OCI-LY7 (cell line): ENCODE measurements at regions not wholly inside any gene's neighbourhood (a gene's known extent, or its start where the extent isn't known, plus 50 kb on each side); places are given as distances from the start of the nearest gene placed in this dataset.

Experiments used
- BruUV-seq: library from RNA; stranded (reverse); fragments of 400-500 nt; replicated peaks from 2 replicates; lab custom pipeline; 2021; lab: Mats Ljungman, UMichigan
- CTCF ChIA-PET: fragments of 300-600 bp; sonication (Branson Sonifier 250); formaldehyde crosslinking; loops from one replicate; lab custom pipeline; 2022; ENCODE audit warnings: antibody characterized with exemption; ENCODE audit not compliant: unreplicated experiment; lab: Charles Lee
- POLR2A ChIA-PET: fragments of 300-600 bp; sonication (Branson Sonifier 250); formaldehyde crosslinking; loops from one replicate; lab custom pipeline; 2022; ENCODE audit warnings: antibody characterized with exemption; lab: Charles Lee
- DNase-seq: peaks from one replicate; pipeline ENCODE4 v3.0.0-alpha.2; 2015; ENCODE audit warnings: low spot score
- H2AFZ ChIP-seq: fragments of 200-600 bp; sonication (generic), shearing (Covaris generic); 2 replicates; pipeline ENCODE4 v1.6.1; 2014; ENCODE audit warnings: mild to moderate bottlenecking, antibody characterized with exemption, low read length, moderate library complexity
- H3K27ac ChIP-seq: fragments of 200-600 bp; sonication (generic); 2 replicates; pipeline ENCODE4 v1.5.1; 2014; ENCODE audit warnings: mixed run types, low read depth, mild to moderate bottlenecking, moderate library complexity, low read length, inconsistent platforms; ENCODE audit not compliant: poor library complexity, severe bottlenecking
- H3K36me3 ChIP-seq: fragments of 200-600 bp; sonication (generic); 2 replicates; pipeline ENCODE4 v1.6.1; 2014; ENCODE audit warnings: mild to moderate bottlenecking, antibody characterized with exemption, low read length, moderate library complexity, mixed read lengths; ENCODE audit not compliant: insufficient read depth
- H3K4me1 ChIP-seq: fragments of 200-600 bp; sonication (generic); 2 replicates; pipeline ENCODE4 v1.5.1; 2014; ENCODE audit warnings: mild to moderate bottlenecking, low read length; ENCODE audit not compliant: insufficient read depth, poor library complexity, severe bottlenecking
- H3K4me2 ChIP-seq: fragments of 200-600 bp; sonication (generic); 2 replicates; pipeline ENCODE4 v1.6.1; 2014; ENCODE audit warnings: mild to moderate bottlenecking, low read length
- H3K4me3 ChIP-seq: fragments of 200-600 bp; sonication (generic); 2 replicates; pipeline ENCODE4 v1.5.1; 2014; ENCODE audit warnings: mild to moderate bottlenecking, low read depth, low read length; ENCODE audit not compliant: poor library complexity, severe bottlenecking
- H3K79me2 ChIP-seq: fragments of 200-600 bp; sonication (generic); 2 replicates; pipeline ENCODE4 v1.6.1; 2016; ENCODE audit warnings: low read depth, mild to moderate bottlenecking, low read length, moderate library complexity, mixed read lengths; ENCODE audit not compliant: insufficient read depth
- H3K9me2 ChIP-seq: fragments of 200-600 bp; sonication (generic); 2 replicates; pipeline ENCODE4 v1.6.1; 2016; ENCODE audit warnings: mild to moderate bottlenecking, low read length, mixed read lengths; ENCODE audit not compliant: insufficient read depth
- H3K9me3 ChIP-seq: fragments of 200-600 bp; sonication (generic); 2 replicates; pipeline ENCODE4 v1.6.1; 2014; ENCODE audit warnings: mild to moderate bottlenecking, mixed run types, low read length, mixed read lengths
- H4K20me1 ChIP-seq: fragments of 200-600 bp; sonication (generic); 2 replicates; pipeline ENCODE4 v1.6.1; 2014; ENCODE audit warnings: mild to moderate bottlenecking, antibody characterized with exemption, low read length, moderate library complexity, mixed read lengths; ENCODE audit not compliant: insufficient read depth
- CTCF ChIP-seq: fragments of 200-600 bp; sonication (generic); conservative IDR thresholded peaks from 2 replicates; pipeline ENCODE4 v1.5.1; 2014; ENCODE audit warnings: mild to moderate bottlenecking, antibody characterized with exemption, low read length, moderate library complexity, mixed read lengths
- EZH2phosphoT487 ChIP-seq: fragments of 200-600 bp; sonication (generic); IDR thresholded peaks from 2 replicates; pipeline ENCODE4 v1.6.1; 2018; ENCODE audit warnings: low read depth, borderline replicate concordance, mild to moderate bottlenecking, mixed run types, antibody characterized with exemption, low read length, moderate library complexity, mixed read lengths
- intact Hi-C: fragments of 100-400 bp; cut with micrococcal nuclease; formaldehyde crosslinking; loops from one replicate; pipeline ENCODE4 v1.10.0; 2022; ENCODE audit not compliant: unreplicated experiment

GRCh38 chr2:59734743-59735142 is 818.7 kb downstream of the BCL11A start:
- no peak overlapping the region for H3K4me3 ChIP-seq
- no peaks in the 10 kb centered on the region for H3K79me2 ChIP-seq
- no peaks in the 10 kb centered on the region for H3K9me2 ChIP-seq
- H3K27ac ChIP-seq, result no peak overlapping the region
- H3K36me3 ChIP-seq, result no peaks in the 10 kb centered on the region
- no peaks in the 10 kb centered on the region for H4K20me1 ChIP-seq
- no peak for DNase-seq
- TF ChIP-seq EZH2phosphoT487, result no peak
- TF ChIP-seq CTCF, result no peak
- BruUV-seq, result no TSS peak
- intact Hi-C loops, result no loop called here
- no peak overlapping the region for H2AFZ ChIP-seq
- ChIA-PET POLR2A (interaction anchor here (0.5 to 1.3 kb wide), 3 partner anchors 11 to 1010 kb away, joined by 3 to 4 read pairs (median 4); no protein-coding TSS in a partner anchor), CTCF (no interaction called here)
- no peaks in the 10 kb centered on the region for H3K4me1 ChIP-seq
- H3K4me2 ChIP-seq, result no peak overlapping the region
- no peaks in the 10 kb centered on the region for H3K9me3 ChIP-seq

GRCh38 chr2:59733970-59734369 is 819.5 kb downstream of the BCL11A start:
- H2AFZ ChIP-seq, result no peak overlapping the region
- no peaks in the 10 kb centered on the region for H4K20me1 ChIP-seq
- no peaks in the 10 kb centered on the region for H3K9me3 ChIP-seq
- H3K36me3 ChIP-seq, result no peaks in the 10 kb centered on the region
- no peaks in the 10 kb centered on the region for H3K4me1 ChIP-seq
- H3K9me2 ChIP-seq, result no peaks in the 10 kb centered on the region
- TF ChIP-seq CTCF (no peak), EZH2phosphoT487 (no peak)
- intact Hi-C loops, result no loop called here
- ChIA-PET POLR2A (interaction anchor here (1.2 to 1.3 kb wide), 2 partner anchors 11 kb away, joined by 4 read pairs; no protein-coding TSS in a partner anchor), CTCF (no interaction called here)
- H3K4me3 ChIP-seq, result no peak overlapping the region
- BruUV-seq, result no TSS peak
- H3K4me2 ChIP-seq, result no peak overlapping the region
- no peak for DNase-seq
- no peak overlapping the region for H3K27ac ChIP-seq
- no peaks in the 10 kb centered on the region for H3K79me2 ChIP-seq

- CTCF ChIA-PET, result no interaction called here
- H3K4me3 ChIP-seq, result no peak overlapping the region
- no peaks in the 10 kb centered on the region for H3K4me1 ChIP-seq
- BruUV-seq, result no TSS peak
- TF ChIP-seq CTCF (no peak), EZH2phosphoT487 (no peak)
- no peak overlapping the region for H3K27ac ChIP-seq
- H3K4me2 ChIP-seq, result no peak overlapping the region
- POLR2A ChIA-PET, result no interaction called here
- no peaks in the 10 kb centered on the region for H3K9me3 ChIP-seq
- no peaks in the 10 kb centered on the region for H3K36me3 ChIP-seq
- intact Hi-C loops, result no loop called here
- no peaks in the 10 kb centered on the region for H4K20me1 ChIP-seq
- H3K79me2 ChIP-seq, result no peaks in the 10 kb centered on the region
- no peak overlapping the region for H2AFZ ChIP-seq
- no peaks in the 10 kb centered on the region for H3K9me2 ChIP-seq
- no peak for DNase-seq
Observed at GRCh38 chr2:59733567-59733930, 819.9 kb downstream of the BCL11A start.
